ENCODE measurements at regions not wholly inside any gene's neighbourhood (a gene's known extent, or its start where the extent isn't known, plus 50 kb on each side); places are given as distances from the start of the nearest gene placed in this dataset.

DNA sequence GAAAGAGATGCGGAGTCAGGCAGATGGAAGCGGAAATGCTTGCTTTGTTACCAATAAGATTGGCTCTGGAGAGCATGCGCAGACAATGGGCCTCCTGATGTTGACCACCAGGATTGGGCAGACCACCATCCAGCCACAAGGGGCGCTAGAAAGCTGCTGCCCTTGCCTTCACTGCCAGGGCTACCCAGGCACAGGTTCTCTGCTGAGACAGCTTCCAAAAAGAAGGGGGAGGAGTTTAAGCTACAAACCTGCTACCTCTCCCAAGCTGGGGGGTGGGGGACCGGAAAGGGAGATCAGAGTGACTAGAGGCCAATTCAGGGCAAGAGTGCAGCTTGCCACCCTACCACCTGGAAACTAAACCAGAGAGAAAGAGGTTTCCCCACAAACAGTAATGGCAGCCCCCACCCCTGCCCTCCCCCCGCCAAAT, 369.7 kb downstream of the RRAGC start:
- Histone ChIP-seq H3K9me3 (ENCODE audit: insufficient read depth, low read length) (no peaks in the 10 kb centered on the region), H3K36me3 (ENCODE audit: low read length) (no peaks in the 10 kb centered on the region), H3K27me3 (ENCODE audit: low read length) (no peaks in the 10 kb centered on the region), H3F3A (ENCODE audit: insufficient read depth) (no peaks in the 10 kb centered on the region), H3K79me2 (ENCODE audit: insufficient read depth, low read length) (no peaks in the 10 kb centered on the region), H3K27ac (ENCODE audit: low read depth, low read length) (no peak overlapping the region), H3K4me3 (ENCODE audit: insufficient read depth, low read length, poor library complexity, severe bottlenecking) (no peak overlapping the region), H3K9me2 (replicated peaks; ENCODE audit: insufficient read depth, low read length) (no peaks in the 10 kb centered on the region), H2AFZ (ENCODE audit: low read depth, low read length, severe bottlenecking) (no peak overlapping the region), H3K9ac (ENCODE audit: low read length) (no peak overlapping the region), H4K20me1 (ENCODE audit: low read depth, low read length) (no peaks in the 10 kb centered on the region), H3K4me2 (ENCODE audit: low read depth, low read length, poor library complexity, severe bottlenecking) (no peak overlapping the region)
- TF ChIP-seq EZH2phosphoT487 (conservative IDR thresholded peaks at IDR 0.05; ENCODE audit: low read length): no peak
- TF ChIP-seq, protein P1, sequence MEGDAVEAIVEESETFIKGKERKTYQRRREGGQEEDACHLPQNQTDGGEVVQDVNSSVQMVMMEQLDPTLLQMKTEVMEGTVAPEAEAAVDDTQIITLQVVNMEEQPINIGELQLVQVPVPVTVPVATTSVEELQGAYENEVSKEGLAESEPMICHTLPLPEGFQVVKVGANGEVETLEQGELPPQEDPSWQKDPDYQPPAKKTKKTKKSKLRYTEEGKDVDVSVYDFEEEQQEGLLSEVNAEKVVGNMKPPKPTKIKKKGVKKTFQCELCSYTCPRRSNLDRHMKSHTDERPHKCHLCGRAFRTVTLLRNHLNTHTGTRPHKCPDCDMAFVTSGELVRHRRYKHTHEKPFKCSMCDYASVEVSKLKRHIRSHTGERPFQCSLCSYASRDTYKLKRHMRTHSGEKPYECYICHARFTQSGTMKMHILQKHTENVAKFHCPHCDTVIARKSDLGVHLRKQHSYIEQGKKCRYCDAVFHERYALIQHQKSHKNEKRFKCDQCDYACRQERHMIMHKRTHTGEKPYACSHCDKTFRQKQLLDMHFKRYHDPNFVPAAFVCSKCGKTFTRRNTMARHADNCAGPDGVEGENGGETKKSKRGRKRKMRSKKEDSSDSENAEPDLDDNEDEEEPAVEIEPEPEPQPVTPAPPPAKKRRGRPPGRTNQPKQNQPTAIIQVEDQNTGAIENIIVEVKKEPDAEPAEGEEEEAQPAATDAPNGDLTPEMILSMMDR (IDR thresholded peaks at IDR 0.05; ENCODE audit: insufficient read depth, low read length, poor library complexity, severe bottlenecking): peak; percentile 81

DNA sequence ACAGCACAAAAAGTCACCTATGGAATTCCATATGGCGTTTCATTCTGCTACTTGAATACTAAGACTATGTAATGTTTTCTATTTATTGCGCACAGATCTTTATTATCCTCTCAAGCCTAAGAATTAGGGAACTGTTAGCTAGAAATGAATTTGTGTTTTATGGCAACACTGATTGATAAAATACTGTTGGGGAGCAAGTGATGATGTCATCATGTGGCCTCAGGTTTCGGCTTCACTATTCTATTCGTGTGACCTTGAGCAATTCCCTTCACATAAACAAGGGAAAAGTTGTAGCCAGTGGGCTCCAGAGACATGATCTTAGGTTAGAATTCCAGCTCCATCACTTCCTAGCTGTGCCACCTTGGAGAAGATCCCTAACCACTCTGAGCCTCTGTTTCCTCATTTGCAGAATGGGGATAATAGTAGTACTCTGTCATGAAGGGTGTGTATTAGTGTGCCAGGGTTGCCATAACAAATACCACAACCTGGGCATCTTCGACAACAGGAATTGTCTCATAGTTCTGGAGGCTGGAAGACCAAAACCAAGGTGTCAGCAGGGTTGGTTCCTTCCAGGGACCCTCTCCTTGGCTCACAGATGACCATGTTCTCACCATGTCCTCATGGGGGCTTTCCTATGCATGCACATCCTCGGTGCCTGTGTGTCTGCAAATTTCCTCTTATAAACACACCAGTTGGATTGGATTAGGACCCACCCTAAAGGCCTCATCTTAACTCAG, 371.2 kb downstream of the RRAGC start:
- Histone ChIP-seq H3K4me2 (ENCODE audit: low read depth, low read length, poor library complexity, severe bottlenecking) (no peak overlapping the region), H3K9me3 (ENCODE audit: insufficient read depth, low read length) (no peaks in the 10 kb centered on the region), H3K9me2 (replicated peaks; ENCODE audit: insufficient read depth, low read length) (no peaks in the 10 kb centered on the region), H3K27ac (ENCODE audit: low read depth, low read length) (no peak overlapping the region), H3F3A (ENCODE audit: insufficient read depth) (no peaks in the 10 kb centered on the region), H3K4me3 (ENCODE audit: insufficient read depth, low read length, poor library complexity, severe bottlenecking) (no peak overlapping the region), H2AFZ (ENCODE audit: low read depth, low read length, severe bottlenecking) (no peak overlapping the region), H3K9ac (ENCODE audit: low read length) (no peak overlapping the region), H3K27me3 (ENCODE audit: low read length) (no peaks in the 10 kb centered on the region), H4K20me1 (ENCODE audit: low read depth, low read length) (no peaks in the 10 kb centered on the region), H3K36me3 (ENCODE audit: low read length) (no peaks in the 10 kb centered on the region), H3K79me2 (ENCODE audit: insufficient read depth, low read length) (no peaks in the 10 kb centered on the region)
- TF ChIP-seq, protein P1 (IDR thresholded peaks at IDR 0.05; ENCODE audit: insufficient read depth, low read length, poor library complexity, severe bottlenecking): no peak
- TF ChIP-seq EZH2phosphoT487 (conservative IDR thresholded peaks at IDR 0.05; ENCODE audit: low read length): no peak

DNA sequence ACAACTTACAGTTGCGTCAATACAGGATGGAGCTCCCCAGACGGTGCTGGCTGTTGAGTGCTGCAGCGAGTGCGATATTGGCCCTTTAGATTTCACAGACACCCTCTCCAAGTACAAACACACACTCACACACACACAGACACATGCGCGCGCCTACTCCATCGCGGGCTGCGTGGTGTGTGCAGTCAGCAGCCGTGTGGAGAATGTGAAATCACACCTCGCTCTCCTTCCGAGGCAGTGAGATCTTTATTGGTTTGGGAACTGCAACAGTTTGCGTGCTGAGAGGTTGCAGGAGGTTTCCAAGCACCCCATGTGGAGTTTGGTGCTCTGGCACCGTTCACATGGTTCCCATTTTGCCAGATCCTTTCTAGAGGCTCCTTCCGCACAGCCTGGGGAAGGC, 372.2 kb downstream of the RRAGC start:
- Histone ChIP-seq H3K79me2 (ENCODE audit: insufficient read depth, low read length) (no peaks in the 10 kb centered on the region), H3K4me3 (ENCODE audit: insufficient read depth, low read length, poor library complexity, severe bottlenecking) (no peak overlapping the region), H3F3A (ENCODE audit: insufficient read depth) (no peaks in the 10 kb centered on the region), H2AFZ (ENCODE audit: low read depth, low read length, severe bottlenecking) (no peak overlapping the region), H4K20me1 (ENCODE audit: low read depth, low read length) (no peaks in the 10 kb centered on the region), H3K9ac (ENCODE audit: low read length) (no peak overlapping the region), H3K27me3 (ENCODE audit: low read length) (no peaks in the 10 kb centered on the region), H3K27ac (ENCODE audit: low read depth, low read length) (no peak overlapping the region), H3K36me3 (ENCODE audit: low read length) (no peaks in the 10 kb centered on the region), H3K4me2 (ENCODE audit: low read depth, low read length, poor library complexity, severe bottlenecking) (no peak overlapping the region), H3K9me2 (replicated peaks; ENCODE audit: insufficient read depth, low read length) (no peaks in the 10 kb centered on the region), H3K9me3 (ENCODE audit: insufficient read depth, low read length) (no peaks in the 10 kb centered on the region)
- TF ChIP-seq, protein P1 (IDR thresholded peaks at IDR 0.05; ENCODE audit: insufficient read depth, low read length, poor library complexity, severe bottlenecking): no peak
- no peak for TF ChIP-seq EZH2phosphoT487 (conservative IDR thresholded peaks at IDR 0.05; ENCODE audit: low read length)
